Suppressor macrophage (primary cell): ENCODE measurements at regions not wholly inside any gene's neighbourhood (a gene's known extent, or its start where the extent isn't known, plus 50 kb on each side); places are given as distances from the start of the nearest gene placed in this dataset.

Source experiments
- DNase-seq, 4 experiments: peaks; one replicate each; pipeline ENCODE4 v3.0.0-alpha.2; 2020 to 2022

DNA sequence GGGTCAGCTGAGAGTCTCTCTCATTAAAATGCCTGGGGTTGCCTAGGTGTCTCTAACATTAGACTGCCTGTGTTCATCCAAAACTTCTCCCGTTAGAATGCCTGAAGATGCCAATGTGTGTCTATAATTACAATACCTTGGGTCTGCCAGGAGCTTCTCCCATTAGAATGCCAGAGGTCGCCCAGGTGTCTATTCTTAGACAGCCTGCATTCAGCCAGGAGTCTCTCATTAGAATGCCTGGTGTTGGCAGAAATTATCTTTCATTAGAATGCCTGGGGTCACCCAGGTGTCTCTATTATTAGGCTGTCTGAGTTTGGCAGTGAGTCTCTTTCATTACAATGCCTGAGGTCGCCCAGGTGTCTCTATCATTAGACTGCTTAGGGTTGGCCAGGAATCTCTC is 1560.2 kb downstream of the UQCRFS1 start:
- no peak for DNase-seq

DNA sequence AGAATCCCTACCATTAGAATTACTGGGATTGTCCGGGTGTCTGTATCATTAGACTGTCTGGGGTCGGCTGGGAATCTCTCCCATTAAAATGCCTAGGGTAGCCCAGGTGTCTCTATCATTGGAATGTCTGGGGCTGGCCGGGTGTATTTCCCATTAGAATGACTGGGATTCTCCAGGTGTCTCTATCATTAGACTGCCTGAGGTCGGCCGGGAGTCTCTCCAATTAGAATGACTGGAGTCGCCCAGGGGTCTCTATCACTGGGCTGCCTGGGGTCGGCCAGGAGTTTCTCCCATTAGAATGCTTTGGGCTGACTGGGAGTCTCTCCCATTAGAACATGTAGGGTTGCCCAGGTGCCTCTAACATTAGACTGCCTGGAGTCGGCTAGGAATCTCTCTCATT is 1560.7 kb downstream of the UQCRFS1 start:
- no peak for DNase-seq

DNA sequence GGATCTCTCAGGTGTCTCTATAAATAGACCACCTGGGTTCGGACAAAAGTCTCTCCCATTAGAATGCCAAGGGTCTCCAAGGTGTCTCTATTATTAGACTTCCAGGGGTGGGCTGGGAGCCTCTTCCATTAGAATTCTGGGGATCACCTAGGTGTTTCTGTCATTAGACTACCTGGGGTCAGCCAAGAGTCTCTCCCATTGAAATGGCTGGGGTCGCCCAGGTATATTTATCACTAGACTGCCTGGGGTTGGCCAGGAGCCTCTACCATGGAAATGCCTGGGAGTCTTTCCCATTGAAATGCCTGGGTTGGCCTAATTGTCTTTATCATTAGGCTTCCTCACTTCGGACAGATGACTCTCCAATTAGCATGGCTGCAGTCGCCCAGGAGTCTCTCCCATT is 1565.5 kb downstream of the UQCRFS1 start:
- no peak for DNase-seq

DNA sequence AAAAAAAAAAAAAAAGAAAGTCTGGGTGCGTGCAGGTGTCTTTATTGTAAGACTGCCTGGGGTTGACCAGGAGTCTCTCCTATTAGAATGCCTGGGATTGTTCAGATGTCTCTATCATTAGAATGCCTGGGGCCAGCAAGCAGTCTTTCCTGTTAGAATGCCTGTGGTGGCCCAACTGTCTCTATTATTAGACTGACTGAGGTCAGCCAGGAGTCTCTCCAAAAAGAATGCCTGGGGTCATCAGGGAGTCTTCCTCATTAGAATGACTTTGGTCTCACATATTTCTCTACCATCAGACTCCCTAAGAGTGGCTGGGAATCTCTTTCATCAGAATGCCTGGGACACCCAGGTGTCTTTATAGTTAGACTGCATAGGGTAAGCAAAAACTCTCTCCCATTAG is 1577.5 kb downstream of the UQCRFS1 start:
- DNase-seq, result no peak

DNA sequence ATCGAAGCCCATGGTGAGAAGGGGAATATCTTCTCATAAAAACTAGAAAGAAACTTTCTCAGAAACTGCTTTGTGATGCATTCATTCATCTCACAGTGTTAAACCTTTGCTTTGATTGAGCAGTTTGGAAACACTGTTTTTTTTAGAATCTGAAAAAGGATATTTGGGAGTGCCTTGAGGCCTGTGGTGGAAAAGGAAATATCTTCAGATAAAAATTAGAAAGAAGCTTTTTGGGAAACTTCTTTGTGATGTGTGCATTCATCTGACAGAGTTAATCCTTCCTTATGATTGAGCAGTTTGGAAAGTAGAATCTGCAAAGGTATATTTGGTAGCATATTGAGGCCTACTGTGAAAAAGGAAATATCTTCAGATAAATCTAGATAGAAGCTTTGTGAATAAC is 1594.9 kb downstream of the UQCRFS1 start:
- DNase-seq, result no peak

DNA sequence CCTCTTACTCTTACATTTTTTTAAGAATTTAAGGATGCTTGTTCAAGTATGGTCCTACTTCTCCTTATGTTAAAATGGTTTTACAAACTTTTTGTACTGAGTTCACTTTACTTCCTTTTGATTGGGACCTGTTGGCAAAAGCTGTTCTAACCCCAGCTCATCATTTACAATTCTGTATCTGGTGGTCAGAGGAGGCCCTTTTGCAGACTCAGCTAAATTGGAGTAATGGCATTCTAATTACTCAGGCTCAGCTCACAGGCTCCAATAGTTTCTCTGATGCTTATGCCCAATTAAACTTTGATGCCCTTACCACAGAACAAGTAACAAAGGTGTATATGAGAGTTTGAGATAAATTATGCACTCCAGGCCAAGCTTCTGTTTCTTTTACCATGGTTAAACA is 1632.0 kb downstream of the UQCRFS1 start:
- DNase-seq, result no peak
